ENCODE measurements at regions not wholly inside any gene's neighbourhood (a gene's known extent, or its start where the extent isn't known, plus 50 kb on each side); places are given as distances from the start of the nearest gene placed in this dataset.

DNA sequence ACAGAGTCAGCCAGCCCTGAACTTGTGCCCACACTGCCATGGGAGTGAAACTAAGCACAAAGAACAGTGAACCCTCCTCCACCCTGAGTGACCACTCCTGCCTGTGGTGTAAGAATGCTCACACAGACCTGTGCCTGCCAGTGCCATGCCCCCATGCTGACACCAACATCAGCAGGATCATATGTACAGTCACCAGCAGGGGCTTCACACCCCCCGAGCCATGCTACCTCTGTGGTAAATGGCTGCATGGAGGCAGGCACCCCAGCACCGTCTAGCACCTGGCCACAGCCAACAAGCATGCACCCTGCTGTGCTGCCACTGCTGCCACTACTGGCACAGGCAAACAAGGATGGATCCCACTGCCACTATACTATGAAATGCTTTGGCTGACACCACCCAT is 344.4 kb upstream of the CCDC196 start:
- no peak for TF ChIP-seq POLR2AphosphoS5 (IDR thresholded peaks at IDR 0.05; ENCODE audit: low read depth, low read length)
- TF ChIP-seq POLR2A (IDR thresholded peaks at IDR 0.05; ENCODE audit: low read depth, low read length): no peak
- no peak for TF ChIP-seq SPI1 (IDR thresholded peaks at IDR 0.05; ENCODE audit: low read depth, low read length)
- no peak for TF ChIP-seq TAF1 (IDR thresholded peaks at IDR 0.05; ENCODE audit: low read depth, low read length)
- TF ChIP-seq POU2F2 (IDR thresholded peaks at IDR 0.05; ENCODE audit: low read depth, low read length): no peak

Data from GM12891 (cell line).